Cardiac fibroblast (primary cell): ENCODE measurements at regions not wholly inside any gene's neighbourhood (a gene's known extent, or its start where the extent isn't known, plus 50 kb on each side); places are given as distances from the start of the nearest gene placed in this dataset.
"Not testable (repeated sequence)": the region's sequence is repeated elsewhere in the genome, so short reads cannot be mapped to it uniquely, and the experiment has no call there.

Source experiments
- DNase-seq, 2 donors: peaks; one replicate each; pipeline versions ENCODE4 v3.0.0 to v3.0.0-alpha.2; 2010; ENCODE audit warnings: low read depth in 2 of 2
- H3K4me3 ChIP-seq, 2 donors: replicated peaks in 1 of 2; 1 replicate in 1 of 2; 2 replicates in 1 of 2; pipeline ENCODE4 v1.5.1; 2011; ENCODE audit warnings: low read depth in 2 of 2, low read length in 2 of 2, mild to moderate bottlenecking in 2 of 2, moderate library complexity in 1 of 2
- TF ChIP-seq, protein P1 (sequence below): IDR thresholded peaks from one replicate; pipeline ENCODE4 v1.5.1; 2011; ENCODE audit warnings: low read depth, mild to moderate bottlenecking, low read length, inconsistent platforms

- no peak overlapping the region for H3K4me3 ChIP-seq
- no peak for DNase-seq
- TF ChIP-seq, protein P1, sequence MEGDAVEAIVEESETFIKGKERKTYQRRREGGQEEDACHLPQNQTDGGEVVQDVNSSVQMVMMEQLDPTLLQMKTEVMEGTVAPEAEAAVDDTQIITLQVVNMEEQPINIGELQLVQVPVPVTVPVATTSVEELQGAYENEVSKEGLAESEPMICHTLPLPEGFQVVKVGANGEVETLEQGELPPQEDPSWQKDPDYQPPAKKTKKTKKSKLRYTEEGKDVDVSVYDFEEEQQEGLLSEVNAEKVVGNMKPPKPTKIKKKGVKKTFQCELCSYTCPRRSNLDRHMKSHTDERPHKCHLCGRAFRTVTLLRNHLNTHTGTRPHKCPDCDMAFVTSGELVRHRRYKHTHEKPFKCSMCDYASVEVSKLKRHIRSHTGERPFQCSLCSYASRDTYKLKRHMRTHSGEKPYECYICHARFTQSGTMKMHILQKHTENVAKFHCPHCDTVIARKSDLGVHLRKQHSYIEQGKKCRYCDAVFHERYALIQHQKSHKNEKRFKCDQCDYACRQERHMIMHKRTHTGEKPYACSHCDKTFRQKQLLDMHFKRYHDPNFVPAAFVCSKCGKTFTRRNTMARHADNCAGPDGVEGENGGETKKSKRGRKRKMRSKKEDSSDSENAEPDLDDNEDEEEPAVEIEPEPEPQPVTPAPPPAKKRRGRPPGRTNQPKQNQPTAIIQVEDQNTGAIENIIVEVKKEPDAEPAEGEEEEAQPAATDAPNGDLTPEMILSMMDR = no peak
These were observed 638.5 kb downstream of the CCSER2 start for GRCh38 chr10:84966708-84967441.

DNA sequence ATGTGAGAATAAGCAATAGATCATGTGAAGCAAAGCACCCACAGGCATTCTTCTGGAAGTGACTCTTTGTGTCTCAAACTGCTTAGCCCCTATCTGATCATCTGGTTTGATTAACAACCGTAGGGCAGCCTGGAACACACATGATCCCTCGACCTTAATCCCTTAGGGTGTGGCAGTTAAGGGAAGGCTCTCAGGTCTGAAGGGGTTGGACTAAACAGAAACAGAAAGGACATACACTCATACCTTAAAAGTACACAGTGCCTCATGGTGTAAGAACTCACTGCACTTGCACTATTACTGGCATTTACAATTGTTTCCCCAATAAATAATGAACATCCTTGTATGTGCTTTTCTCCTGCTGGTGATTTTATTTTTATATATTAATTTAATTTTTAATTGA is 640.9 kb downstream of the CCSER2 start:
- H3K4me3 ChIP-seq, DNase-seq: not testable (repeated sequence)

- DNase-seq = no peak
- H3K4me3 ChIP-seq = no peak overlapping the region
- TF ChIP-seq, protein P1 = no peak
These were observed 658.6 kb downstream of the CCSER2 start for GRCh38 chr10:84987039-84987438.

GRCh38 chr10:84988011-84988410 is 659.6 kb downstream of the CCSER2 start:
- DNase-seq = no peak
- TF ChIP-seq, protein P1 = no peak
- no peak overlapping the region for H3K4me3 ChIP-seq

GRCh38 chr10:84990713-84991112 is 662.3 kb downstream of the CCSER2 start:
- TF ChIP-seq, protein P1 = no peak
- no peak overlapping the region for H3K4me3 ChIP-seq
- DNase-seq = no peak

DNA sequence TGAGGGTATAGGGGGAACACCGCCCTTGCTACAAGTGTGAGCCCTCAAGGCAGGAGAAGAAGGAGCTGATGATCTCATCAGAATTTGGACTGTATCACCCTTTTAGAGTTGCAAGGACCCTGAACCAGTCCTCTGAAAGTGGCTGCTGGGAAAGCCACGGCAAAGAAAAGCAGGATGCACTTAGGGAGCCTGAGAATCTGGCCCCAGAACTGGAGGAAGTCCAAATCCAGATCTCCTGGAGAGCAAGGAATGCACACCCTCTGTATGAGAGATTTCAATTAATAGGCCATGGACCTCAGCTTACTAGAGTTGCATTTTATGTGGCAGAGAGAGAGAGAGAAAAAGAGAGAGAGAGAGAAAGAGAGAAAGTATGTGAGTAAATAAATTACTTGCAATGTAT is 662.9 kb downstream of the CCSER2 start:
- no peak overlapping the region for H3K4me3 ChIP-seq
- TF ChIP-seq, protein P1 = no peak
- DNase-seq = no peak

GRCh38 chr10:84993251-84994035 is 665.1 kb downstream of the CCSER2 start:
- no peak overlapping the region for H3K4me3 ChIP-seq
- TF ChIP-seq, protein P1 = no peak
- no peak for DNase-seq
